HL-60 (cell line): ENCODE measurements at regions not wholly inside any gene's neighbourhood (a gene's known extent, or its start where the extent isn't known, plus 50 kb on each side); places are given as distances from the start of the nearest gene placed in this dataset.

Experiments
- DNase-seq, 2 experiments: peaks; one replicate each; pipeline ENCODE4 v3.0.0-alpha.2; 2010 to 2020; ENCODE audit warnings: low read depth in 1 of 2, low spot score in 1 of 2
- H3K27ac ChIP-seq: fragments of 250-450 bp; sonication (Bioruptor Pico); replicated peaks from 2 replicates; pipeline ENCODE4 v1.5.1; 2020; ENCODE audit warnings: mild to moderate bottlenecking, moderate library complexity
- H3K27me3 ChIP-seq: fragments of 250-450 bp; sonication (Bioruptor Pico); 2 replicates; pipeline ENCODE4 v1.5.1; 2021; ENCODE audit warnings: mild to moderate bottlenecking, moderate library complexity; ENCODE audit not compliant: insufficient read depth, poor library complexity, severe bottlenecking
- H3K4me3 ChIP-seq: replicated peaks from 2 replicates; pipeline ENCODE4 v1.5.1; 2011; ENCODE audit warnings: mild to moderate bottlenecking, control low read depth, low read length; ENCODE audit not compliant: insufficient read depth
- CTCF ChIP-seq: IDR thresholded peaks from one replicate; pipeline ENCODE4 v1.5.1; 2011; ENCODE audit warnings: low read length, control low read depth, inconsistent platforms; ENCODE audit not compliant: insufficient read depth
- GABPA ChIP-seq: IDR thresholded peaks from 2 replicates; pipeline ENCODE4 v1.6.1; 2012; ENCODE audit warnings: low read depth
- POLR2AphosphoS5 ChIP-seq: IDR thresholded peaks from 2 replicates; pipeline ENCODE4 v1.6.1; 2012; ENCODE audit warnings: low read depth
- REST ChIP-seq: IDR thresholded peaks from 2 replicates; pipeline ENCODE4 v1.6.1; 2012; ENCODE audit warnings: low read depth; ENCODE audit not compliant: insufficient replicate concordance
- SPI1 ChIP-seq: IDR thresholded peaks from 2 replicates; pipeline ENCODE4 v1.6.1; 2012; ENCODE audit warnings: low read depth, mild to moderate bottlenecking, borderline replicate concordance

GRCh38 chr4:15235135-15235534 lies 192.7 kb upstream of the C1QTNF7 start:
- no peaks in the 10 kb centered on the region for H3K27me3 ChIP-seq
- no peak for TF ChIP-seq POLR2AphosphoS5
- TF ChIP-seq GABPA, result no peak
- TF ChIP-seq REST, result no peak
- TF ChIP-seq SPI1, result no peak
- TF ChIP-seq CTCF, result no peak

GRCh38 chr4:15237648-15238230 lies 190.1 kb upstream of the C1QTNF7 start:
- no peak for DNase-seq
- H3K4me3 ChIP-seq, result no peak overlapping the region
- no peak overlapping the region for H3K27ac ChIP-seq
- no peaks in the 10 kb centered on the region for H3K27me3 ChIP-seq
- no peak for TF ChIP-seq GABPA
- no peak for TF ChIP-seq REST
- TF ChIP-seq CTCF, result no peak
- TF ChIP-seq POLR2AphosphoS5, result no peak
- no peak for TF ChIP-seq SPI1

More at GRCh38 chr4:15235135-15235534, 192.7 kb upstream of the C1QTNF7 start:
- Histone ChIP-seq H3K4me3 (no peak overlapping the region), H3K27ac (no peak overlapping the region)
- DNase-seq, result no peak

- H3K4me3 ChIP-seq, result no peak overlapping the region
- TF ChIP-seq SPI1 (no peak), CTCF (peak; percentile 44), GABPA (no peak), POLR2AphosphoS5 (no peak), REST (no peak)
- H3K27ac ChIP-seq, result no peak overlapping the region
- peak in 1 of 2 experiments; percentile 54 for DNase-seq
- H3K27me3 ChIP-seq, result no peaks in the 10 kb centered on the region
Measured at GRCh38 chr4:15238720-15239119, 189.1 kb upstream of the C1QTNF7 start.
